ENCODE measurements at regions not wholly inside any gene's neighbourhood (a gene's known extent, or its start where the extent isn't known, plus 50 kb on each side); places are given as distances from the start of the nearest gene placed in this dataset.

GRCh38 chr3:69675786-69676530 lies 63.3 kb upstream of the MITF start:
- Histone ChIP-seq H3K27me3 (no peaks in the 10 kb centered on the region), H3K36me3 (no peaks in the 10 kb centered on the region), H3K4me1 (no peaks in the 10 kb centered on the region), H3K9me3 (no peaks in the 10 kb centered on the region), H3K27ac (no peak overlapping the region), H3K4me3 (no peak overlapping the region)
- ATAC-seq = no peak
- no peak for TF ChIP-seq CTCF (IDR thresholded peaks at IDR 0.05)
- no peak for DNase-seq
- intact Hi-C loops (cut with DNase I) = no loop called here

GRCh38 chr3:69674752-69675151 lies 64.5 kb upstream of the MITF start:
- Histone ChIP-seq H3K4me1 (no peaks in the 10 kb centered on the region), H3K27ac (no peak overlapping the region), H3K4me3 (no peak overlapping the region), H3K9me3 (no peaks in the 10 kb centered on the region), H3K27me3 (no peaks in the 10 kb centered on the region), H3K36me3 (no peaks in the 10 kb centered on the region)
- ATAC-seq (no peak), DNase-seq (no peak)
- intact Hi-C loops (cut with DNase I) = no loop called here
- TF ChIP-seq CTCF (IDR thresholded peaks at IDR 0.05) = no peak

- H3K36me3 ChIP-seq = no peaks in the 10 kb centered on the region
- intact Hi-C loops (cut with DNase I) = no loop called here
- no peaks in the 10 kb centered on the region for H3K4me1 ChIP-seq
- TF ChIP-seq CTCF (IDR thresholded peaks at IDR 0.05) = peak; percentile 80
- no peaks in the 10 kb centered on the region for H3K9me3 ChIP-seq
- DNase-seq (no peak), ATAC-seq (peak; percentile 63)
- no peak overlapping the region for H3K4me3 ChIP-seq
- H3K27ac ChIP-seq = no peak overlapping the region
- no peaks in the 10 kb centered on the region for H3K27me3 ChIP-seq
These were observed 67.9 kb upstream of the MITF start for GRCh38 chr3:69671082-69671952.

- peaks cover 8% of the 10 kb centered on the region for H3K4me1 ChIP-seq
- no peak for DNase-seq
- H3K9me3 ChIP-seq = no peaks in the 10 kb centered on the region
- H3K27ac ChIP-seq = no peak overlapping the region
- no peaks in the 10 kb centered on the region for H3K36me3 ChIP-seq
- intact Hi-C loops (cut with DNase I) = loop anchor here (5.0 kb wide), 1 partner anchor 497 kb away; no protein-coding TSS in a partner anchor
- no peak overlapping the region for H3K4me3 ChIP-seq
- no peak for TF ChIP-seq CTCF (IDR thresholded peaks at IDR 0.05)
- no peak for ATAC-seq
- H3K27me3 ChIP-seq = no peaks in the 10 kb centered on the region
These were observed 70.2 kb upstream of the MITF start for GRCh38 chr3:69669070-69669469.

GRCh38 chr3:69665026-69665737 lies 74.1 kb upstream of the MITF start:
- no peak for TF ChIP-seq CTCF (IDR thresholded peaks at IDR 0.05)
- no peak for DNase-seq
- no peak overlapping the region for H3K27ac ChIP-seq
- peak; percentile 81 for ATAC-seq
- H3K9me3 ChIP-seq = no peaks in the 10 kb centered on the region
- peaks cover 16% of the 10 kb centered on the region for H3K4me1 ChIP-seq
- intact Hi-C loops (cut with DNase I) = loop anchor here (5.0 kb wide), 1 partner anchor 493 kb away; no protein-coding TSS in a partner anchor
- H3K36me3 ChIP-seq = no peaks in the 10 kb centered on the region
- no peaks in the 10 kb centered on the region for H3K27me3 ChIP-seq
- no peak overlapping the region for H3K4me3 ChIP-seq

All from upper lobe of right lung (tissue), 1 donor.